Aorta (tissue), 5 donors: ENCODE measurements at regions not wholly inside any gene's neighbourhood (a gene's known extent, or its start where the extent isn't known, plus 50 kb on each side); places are given as distances from the start of the nearest gene placed in this dataset.
"Not testable (repeated sequence)": the region's sequence is repeated elsewhere in the genome, so short reads cannot be mapped to it uniquely, and the experiment has no call there.

Experiments
- ATAC-seq: fragments of 200-7000 bp; cut with Tn5 transposase; one replicate; pipeline ENCODE4 v1.9.1; 2022; ENCODE audit warnings: moderate library complexity; ENCODE audit not compliant: low FRiP score
- DNase-seq, 2 donors: peaks; one replicate each; pipeline ENCODE4 v3.0.0-alpha.2; 2020
- H3K27ac ChIP-seq, 2 donors: one replicate each; pipeline ENCODE4 v1.5.1; 2013; ENCODE audit warnings: low read length in 2 of 2, mild to moderate bottlenecking in 2 of 2, moderate library complexity in 2 of 2, control low read depth in 1 of 2, inconsistent platforms in 1 of 2, low read depth in 1 of 2
- H3K27me3 ChIP-seq, 2 donors: one replicate each; pipeline ENCODE4 v1.6.1; 2013; ENCODE audit warnings: control low read depth in 1 of 2, low read length in 1 of 2, mild to moderate bottlenecking in 1 of 2, moderate library complexity in 1 of 2; ENCODE audit not compliant: insufficient read depth in 2 of 2, control insufficient read depth in 1 of 2
- H3K36me3 ChIP-seq, 2 donors: one replicate each; pipeline ENCODE4 v1.6.1; 2013; ENCODE audit warnings: control low read depth in 1 of 2, low read length in 1 of 2, mild to moderate bottlenecking in 1 of 2; ENCODE audit not compliant: insufficient read depth in 2 of 2, control insufficient read depth in 1 of 2
- H3K4me1 ChIP-seq, 2 donors: one replicate each; pipeline ENCODE4 v1.6.1; 2013; ENCODE audit warnings: low read length in 2 of 2, control low read depth in 1 of 2, mild to moderate bottlenecking in 1 of 2, moderate library complexity in 1 of 2; ENCODE audit not compliant: insufficient read depth in 2 of 2, control insufficient read depth in 1 of 2
- H3K4me3 ChIP-seq, 2 donors: one replicate each; pipeline ENCODE4 v1.5.1; 2013; ENCODE audit warnings: low read length in 2 of 2, control low read depth in 1 of 2, mild to moderate bottlenecking in 1 of 2
- H3K9me3 ChIP-seq: one replicate; pipeline ENCODE4 v1.6.1; 2013; ENCODE audit warnings: mild to moderate bottlenecking, low read length; ENCODE audit not compliant: control insufficient read depth
- WGBS, 2 donors: extraction: QIAGEN DNeasy Blood & Tissue Kit; methylation state at CpG; one replicate each; pipeline ENCODE4 v1.1.7; 2013; 5-methylcytosine and 5-hydroxymethylcytosine counted together
- intact Hi-C, 2 donors: fragments of 100-400 bp; cut with DNase I; formaldehyde crosslinking; loops; one replicate each; pipeline versions ENCODE4 v1.14.2 to v1.15.0; 2022
- donor health status: healthy with polysubstance abuse.
- donor health status: Bipolar disorder and iron deficiency.
- donor health status: DM: no; HTN: no; CAD: no.
- donor health status: DM: no; HTN: no; CAD: no.
- donor health status: DM: yes; HTN: yes; CAD: no.

DNA sequence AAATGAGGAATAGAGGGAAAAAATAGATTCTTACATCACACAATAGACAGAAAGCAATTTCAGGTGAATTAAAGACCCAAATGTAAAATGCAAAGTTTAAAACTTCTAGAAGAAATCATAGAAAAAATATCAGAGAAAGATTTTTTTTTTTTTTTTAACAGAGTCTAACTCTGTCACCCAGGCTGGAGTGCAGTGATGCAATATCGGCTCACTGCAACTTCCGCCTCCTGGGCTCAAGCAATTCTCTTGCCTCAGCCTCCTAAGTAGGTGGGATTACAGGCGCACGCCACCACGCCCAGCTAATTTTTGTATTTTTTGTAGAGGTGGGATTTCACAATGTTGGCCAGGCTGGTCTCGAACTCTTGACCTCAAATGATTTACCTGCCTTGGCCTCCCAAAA, 141.8 kb downstream of the COPRS start:
- H3K4me3 ChIP-seq, H3K27me3 ChIP-seq, ATAC-seq, DNase-seq, H3K27ac ChIP-seq, H3K4me1 ChIP-seq, intact Hi-C loops, H3K9me3 ChIP-seq, H3K36me3 ChIP-seq: not testable (repeated sequence)
- WGBS, 2 donors, result 98% methylated on average over 6 of the region's 6 CpGs

DNA sequence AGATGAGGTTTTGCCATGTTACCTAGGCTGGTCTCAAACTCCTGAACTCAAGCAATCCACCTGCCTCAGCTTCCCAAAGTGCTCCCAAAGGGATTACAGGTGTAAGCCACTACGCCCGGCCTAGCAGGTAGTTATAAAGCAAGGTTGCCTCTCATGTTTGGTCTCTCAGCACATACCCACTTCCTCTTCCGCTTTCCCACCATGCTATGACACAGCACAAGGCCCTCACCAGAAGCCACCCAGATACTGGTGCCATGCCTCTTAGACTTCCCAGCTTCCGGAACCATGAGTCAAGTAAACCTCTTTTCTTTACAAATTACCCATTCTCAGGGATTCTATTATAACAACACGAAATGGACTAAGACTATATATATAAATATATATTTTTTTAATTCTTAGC, 143.6 kb downstream of the COPRS start:
- 94 to 96% methylated on average over 5 of the region's 5 CpGs for WGBS, 2 donors
- H3K4me1 ChIP-seq, result no peaks in the 10 kb centered on the region
- intact Hi-C loops, result no loop called here
- no peaks in the 10 kb centered on the region for H3K36me3 ChIP-seq
- no peaks in the 10 kb centered on the region for H3K9me3 ChIP-seq
- ATAC-seq (no peak), DNase-seq (no peak)
- H3K4me3 ChIP-seq, result no peak overlapping the region
- H3K27me3 ChIP-seq, result no peaks in the 10 kb centered on the region
- no peak overlapping the region for H3K27ac ChIP-seq

DNA sequence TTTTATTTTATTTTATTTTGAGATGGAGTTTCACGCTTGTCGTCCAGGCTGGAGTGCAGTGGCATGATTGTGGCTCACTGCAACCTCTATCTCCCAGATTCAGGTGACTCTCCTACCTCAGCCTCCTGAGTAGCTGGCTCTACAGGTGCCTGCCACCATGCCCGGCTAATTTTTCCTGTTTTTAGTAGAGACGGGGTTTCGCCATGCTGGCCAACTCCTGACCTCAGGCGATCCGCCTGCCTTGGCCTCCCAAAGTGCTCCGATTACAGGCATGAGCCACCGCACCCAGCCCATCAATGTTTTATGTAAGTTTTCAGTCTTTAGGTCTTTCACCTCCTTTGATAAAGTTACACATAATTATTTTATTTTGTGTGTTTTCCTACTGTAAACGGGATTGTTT, 154.6 kb downstream of the COPRS start:
- H3K27ac ChIP-seq, result no peak overlapping the region
- no peaks in the 10 kb centered on the region for H3K36me3 ChIP-seq
- no peaks in the 10 kb centered on the region for H3K9me3 ChIP-seq
- no peak for DNase-seq
- H3K4me1 ChIP-seq, result no peaks in the 10 kb centered on the region
- WGBS, 2 donors, result 78 to 80% methylated on average over 10 of the region's 10 CpGs
- intact Hi-C loops, result no loop called here
- no peak overlapping the region for H3K4me3 ChIP-seq
- ATAC-seq, result no peak
- H3K27me3 ChIP-seq, result no peaks in the 10 kb centered on the region

DNA sequence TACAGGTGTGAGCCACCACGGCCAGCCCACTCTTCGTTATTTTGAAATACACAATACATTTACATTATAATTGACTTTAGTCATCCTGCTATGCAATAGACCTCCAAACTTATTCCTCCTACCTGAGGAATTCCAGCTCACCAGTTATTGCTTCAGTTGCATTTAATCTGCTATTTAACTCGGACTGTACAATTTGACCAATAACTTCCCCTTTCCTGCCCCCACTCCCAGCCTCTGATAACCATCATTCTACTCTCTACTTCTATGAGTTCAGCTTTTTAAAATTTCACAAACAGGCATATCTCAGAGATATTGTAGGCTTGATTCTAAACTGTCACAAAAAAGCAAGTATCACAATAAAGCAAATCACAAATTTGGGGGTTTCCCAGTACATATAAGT, 157.0 kb downstream of the COPRS start:
- H3K4me1 ChIP-seq, result no peaks in the 10 kb centered on the region
- intact Hi-C loops, result no loop called here
- no peaks in the 10 kb centered on the region for H3K9me3 ChIP-seq
- H3K27ac ChIP-seq, result no peak overlapping the region
- no peak overlapping the region for H3K4me3 ChIP-seq
- no peaks in the 10 kb centered on the region for H3K36me3 ChIP-seq
- no peak for ATAC-seq
- WGBS, 2 donors, result 85 to 92% methylated on average over 3 of the region's 3 CpGs
- DNase-seq, result no peak
- H3K27me3 ChIP-seq, result no peaks in the 10 kb centered on the region

DNA sequence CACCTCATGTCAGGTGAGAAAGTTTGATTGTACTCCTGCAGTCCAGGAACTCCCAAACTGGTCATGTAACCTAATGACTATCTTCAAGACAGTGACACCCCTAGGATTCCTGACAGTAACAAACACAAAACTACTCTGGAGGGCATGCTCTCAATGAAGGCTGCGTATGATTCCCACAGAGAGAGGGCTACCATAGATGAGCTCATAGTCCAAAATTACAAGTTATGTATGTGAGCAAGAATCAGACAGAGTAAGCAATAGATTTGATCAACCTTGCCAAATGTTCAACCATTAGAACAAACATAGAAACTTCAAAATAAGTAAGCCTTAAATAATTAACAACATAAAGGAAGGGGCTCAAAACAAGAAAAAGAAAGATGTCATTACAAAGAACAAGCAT, 158.1 kb downstream of the COPRS start:
- Histone ChIP-seq H3K27ac (peak overlapping the region in 1 of 2 donors; percentile 49), H3K27me3 (no peaks in the 10 kb centered on the region), H3K4me3 (no peak overlapping the region), H3K4me1 (no peaks in the 10 kb centered on the region), H3K36me3 (no peaks in the 10 kb centered on the region), H3K9me3 (no peaks in the 10 kb centered on the region)
- ATAC-seq, result no peak
- DNase-seq, result no peak
- 23 to 24% methylated on average over 1 of the region's 1 CpG for WGBS, 2 donors
- intact Hi-C loops, result no loop called here

DNA sequence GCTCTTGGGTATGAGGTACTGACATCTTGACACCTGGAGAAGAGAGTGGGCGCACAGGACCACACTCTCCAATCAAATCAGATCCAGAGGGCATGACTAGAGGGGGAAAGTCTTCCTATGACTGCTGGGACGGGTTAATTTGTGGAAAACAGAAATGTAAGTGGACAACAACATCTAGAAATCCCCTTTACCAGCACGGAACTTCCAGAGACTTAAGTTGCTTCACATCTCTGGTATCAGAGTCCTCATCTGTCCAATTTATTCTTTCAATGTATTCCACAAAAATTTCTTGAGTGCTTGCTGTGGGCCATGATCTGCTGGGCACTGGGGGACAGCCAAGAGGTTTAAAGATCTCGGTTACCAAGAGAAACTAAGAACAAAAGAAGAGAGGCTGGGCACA, 159.2 kb downstream of the COPRS start:
- no peak for DNase-seq
- no peaks in the 10 kb centered on the region for H3K9me3 ChIP-seq
- no peak overlapping the region for H3K27ac ChIP-seq
- no peaks in the 10 kb centered on the region for H3K36me3 ChIP-seq
- H3K4me1 ChIP-seq, result no peaks in the 10 kb centered on the region
- H3K4me3 ChIP-seq, result no peak overlapping the region
- no peaks in the 10 kb centered on the region for H3K27me3 ChIP-seq
- intact Hi-C loops, result loop anchor here (5.0 to 10.0 kb wide), 4 partner anchors 37 to 145 kb away; no protein-coding TSS in a partner anchor
- 90 to 91% methylated on average over 4 of the region's 4 CpGs for WGBS, 2 donors
- no peak for ATAC-seq

- ATAC-seq (no peak), DNase-seq (no peak)
- Histone ChIP-seq H3K9me3 (no peaks in the 10 kb centered on the region), H3K27me3 (no peaks in the 10 kb centered on the region), H3K27ac (no peak overlapping the region), H3K4me3 (no peak overlapping the region), H3K4me1 (no peaks in the 10 kb centered on the region), H3K36me3 (no peaks in the 10 kb centered on the region)
- intact Hi-C loops, result loop anchor here (5.0 to 10.0 kb wide), 4 partner anchors 38 to 146 kb away; no protein-coding TSS in a partner anchor
- 55 to 57% methylated on average over 3 of the region's 3 CpGs for WGBS, 2 donors
Observed at GRCh38 chr17:31699281-31699680, 159.8 kb downstream of the COPRS start.

- no peaks in the 10 kb centered on the region for H3K27me3 ChIP-seq
- H3K4me1 ChIP-seq, result no peaks in the 10 kb centered on the region
- WGBS, 2 donors, result 97 to 98% methylated on average over 7 of the region's 7 CpGs
- no peak overlapping the region for H3K4me3 ChIP-seq
- no peak overlapping the region for H3K27ac ChIP-seq
- no peaks in the 10 kb centered on the region for H3K36me3 ChIP-seq
- ATAC-seq (no peak), DNase-seq (no peak)
- intact Hi-C loops, result loop anchor here (5.0 to 10.0 kb wide), 4 partner anchors 39 to 146 kb away; no protein-coding TSS in a partner anchor
- no peaks in the 10 kb centered on the region for H3K9me3 ChIP-seq
Observed at GRCh38 chr17:31698751-31699150, 160.3 kb downstream of the COPRS start.

DNA sequence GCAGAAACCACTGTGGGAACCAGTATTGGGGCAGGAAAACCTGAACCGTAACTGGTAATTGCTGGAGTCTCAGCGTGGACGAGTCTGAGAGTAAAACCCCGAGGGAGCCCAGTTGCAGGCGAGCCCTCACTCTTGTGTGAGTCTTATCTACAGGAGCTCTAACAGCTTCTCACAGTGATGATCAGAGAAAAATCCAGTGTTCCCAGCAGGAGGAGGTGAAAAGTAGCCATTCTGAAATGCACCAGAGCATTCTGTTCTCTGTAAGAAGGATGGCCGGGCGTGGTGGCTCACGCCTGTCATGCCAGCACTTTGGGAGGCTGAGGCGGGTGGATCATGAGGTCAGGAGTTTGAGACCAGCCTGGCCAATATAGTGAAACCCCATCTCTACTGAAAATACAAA, 161.2 kb downstream of the COPRS start:
- H3K27ac ChIP-seq, result no peak overlapping the region
- no peak for ATAC-seq
- 92 to 93% methylated on average over 9 of the region's 9 CpGs for WGBS, 2 donors
- no peaks in the 10 kb centered on the region for H3K9me3 ChIP-seq
- no peak for DNase-seq
- no peaks in the 10 kb centered on the region for H3K27me3 ChIP-seq
- H3K4me1 ChIP-seq, result no peaks in the 10 kb centered on the region
- intact Hi-C loops, result loop anchor here (2.0 to 10.0 kb wide), 5 partner anchors 39 to 147 kb away; no protein-coding TSS in a partner anchor
- no peak overlapping the region for H3K4me3 ChIP-seq
- H3K36me3 ChIP-seq, result no peaks in the 10 kb centered on the region
